ENCODE measurements at regions not wholly inside any gene's neighbourhood (a gene's known extent, or its start where the extent isn't known, plus 50 kb on each side); places are given as distances from the start of the nearest gene placed in this dataset.

GRCh38 chr20:21607971-21608725 is 94.3 kb upstream of the NKX2-2 start:
- BruUV-seq (replicated peaks), result no TSS peak
- H3K4me3 ChIP-seq (ENCODE audit: low read depth, low read length, poor library complexity, severe bottlenecking), result no peak overlapping the region
- no peak for DNase-seq (ENCODE audit: low spot score)
- TF ChIP-seq CTCF (conservative IDR thresholded peaks at IDR 0.05; ENCODE audit: low read length), result no peak
- TF ChIP-seq EZH2phosphoT487 (IDR thresholded peaks at IDR 0.05; ENCODE audit: borderline replicate concordance, low read depth, low read length), result no peak
- H3K79me2 ChIP-seq (ENCODE audit: insufficient read depth, low read depth, low read length), result no peaks in the 10 kb centered on the region
- intact Hi-C loops (cut with micrococcal nuclease; ENCODE audit: unreplicated experiment), result no loop called here
- H3K27ac ChIP-seq (ENCODE audit: low read depth, low read length, poor library complexity, severe bottlenecking), result no peak overlapping the region
- H3K9me3 ChIP-seq (ENCODE audit: low read length), result peaks cover 16% of the 10 kb centered on the region; the same call in 1 of the 2 replicates
- no peaks in the 10 kb centered on the region for H3K36me3 ChIP-seq (ENCODE audit: insufficient read depth, low read length)
- POLR2A ChIA-PET, result no interaction called here
- H2AFZ ChIP-seq (ENCODE audit: low read length), result no peak overlapping the region
- no peak overlapping the region for H3K4me2 ChIP-seq (ENCODE audit: low read length)
- no peaks in the 10 kb centered on the region for H4K20me1 ChIP-seq (ENCODE audit: insufficient read depth, low read length)
- no peaks in the 10 kb centered on the region for H3K4me1 ChIP-seq (ENCODE audit: insufficient read depth, low read length, poor library complexity, severe bottlenecking)
- CTCF ChIA-PET (ENCODE audit: unreplicated experiment), result no interaction called here
- H3K9me2 ChIP-seq (ENCODE audit: insufficient read depth, low read length), result no peaks in the 10 kb centered on the region

- no TSS peak for BruUV-seq (replicated peaks)
- TF ChIP-seq EZH2phosphoT487 (IDR thresholded peaks at IDR 0.05; ENCODE audit: borderline replicate concordance, low read depth, low read length) (no peak), CTCF (conservative IDR thresholded peaks at IDR 0.05; ENCODE audit: low read length) (no peak)
- no peak for DNase-seq (ENCODE audit: low spot score)
Measured at GRCh38 chr20:21601799-21602198, 87.9 kb upstream of the NKX2-2 start.

GRCh38 chr20:21586682-21587081 is 72.8 kb upstream of the NKX2-2 start:
- Histone ChIP-seq H3K9me2 (ENCODE audit: insufficient read depth, low read length) (no peaks in the 10 kb centered on the region), H3K79me2 (ENCODE audit: insufficient read depth, low read depth, low read length) (no peaks in the 10 kb centered on the region), H3K4me2 (ENCODE audit: low read length) (no peak overlapping the region), H3K27ac (ENCODE audit: low read depth, low read length, poor library complexity, severe bottlenecking) (no peak overlapping the region), H3K4me3 (ENCODE audit: low read depth, low read length, poor library complexity, severe bottlenecking) (no peak overlapping the region), H3K9me3 (ENCODE audit: low read length) (no peaks in the 10 kb centered on the region), H3K4me1 (ENCODE audit: insufficient read depth, low read length, poor library complexity, severe bottlenecking) (no peaks in the 10 kb centered on the region), H4K20me1 (ENCODE audit: insufficient read depth, low read length) (no peaks in the 10 kb centered on the region), H2AFZ (ENCODE audit: low read length) (no peak overlapping the region), H3K36me3 (ENCODE audit: insufficient read depth, low read length) (no peaks in the 10 kb centered on the region)
- ChIA-PET POLR2A (no interaction called here), CTCF (ENCODE audit: unreplicated experiment) (no interaction called here)
- no peak for DNase-seq (ENCODE audit: low spot score)
- TF ChIP-seq CTCF (conservative IDR thresholded peaks at IDR 0.05; ENCODE audit: low read length), result no peak
- no peak for TF ChIP-seq EZH2phosphoT487 (IDR thresholded peaks at IDR 0.05; ENCODE audit: borderline replicate concordance, low read depth, low read length)
- no TSS peak for BruUV-seq (replicated peaks)
- intact Hi-C loops (cut with micrococcal nuclease; ENCODE audit: unreplicated experiment), result no loop called here

More at GRCh38 chr20:21601799-21602198, 87.9 kb upstream of the NKX2-2 start:
- intact Hi-C loops (cut with micrococcal nuclease; ENCODE audit: unreplicated experiment), result no loop called here
- Histone ChIP-seq H3K4me2 (ENCODE audit: low read length) (no peak overlapping the region), H3K27ac (ENCODE audit: low read depth, low read length, poor library complexity, severe bottlenecking) (no peak overlapping the region), H3K79me2 (ENCODE audit: insufficient read depth, low read depth, low read length) (no peaks in the 10 kb centered on the region), H3K9me2 (ENCODE audit: insufficient read depth, low read length) (no peaks in the 10 kb centered on the region), H3K4me3 (ENCODE audit: low read depth, low read length, poor library complexity, severe bottlenecking) (no peak overlapping the region), H3K9me3 (ENCODE audit: low read length) (peaks cover 49% of the 10 kb centered on the region), H3K36me3 (ENCODE audit: insufficient read depth, low read length) (peaks cover 10% of the 10 kb centered on the region; the same call in 1 of the 2 replicates), H2AFZ (ENCODE audit: low read length) (no peak overlapping the region), H3K4me1 (ENCODE audit: insufficient read depth, low read length, poor library complexity, severe bottlenecking) (peaks cover 12% of the 10 kb centered on the region), H4K20me1 (ENCODE audit: insufficient read depth, low read length) (no peaks in the 10 kb centered on the region)
- POLR2A ChIA-PET, result interaction anchor here (0.6 to 1.3 kb wide), 2 partner anchors 12 to 21 kb away, joined by 3 to 4 read pairs; no protein-coding TSS in a partner anchor
- CTCF ChIA-PET (ENCODE audit: unreplicated experiment), result no interaction called here
